ENCODE measurements at regions not wholly inside any gene's neighbourhood (a gene's known extent, or its start where the extent isn't known, plus 50 kb on each side); places are given as distances from the start of the nearest gene placed in this dataset.

- no peak for DNase-seq (ENCODE audit: extremely low spot score)
- ChIA-PET CTCF (interaction anchor here (0.7 to 1.4 kb wide), 2 partner anchors 9 to 10 kb away, joined by 3 read pairs; no protein-coding TSS in a partner anchor), POLR2A (no interaction called here)
- TF ChIP-seq CTCF (IDR thresholded peaks at IDR 0.05; ENCODE audit: control extremely low read depth, extremely low read depth, low read depth, missing control alignments): no peak
Observed at GRCh38 chr1:193926956-193927355, 740.5 kb upstream of the B3GALT2 start.

GRCh38 chr1:193919827-193920226 lies 733.4 kb upstream of the B3GALT2 start:
- no peak for TF ChIP-seq CTCF (IDR thresholded peaks at IDR 0.05; ENCODE audit: control extremely low read depth, extremely low read depth, low read depth, missing control alignments)
- ChIA-PET POLR2A (no interaction called here), CTCF (no interaction called here)
- no peak for DNase-seq (ENCODE audit: extremely low spot score)

GRCh38 chr1:193916452-193916851 lies 730.0 kb upstream of the B3GALT2 start:
- DNase-seq (ENCODE audit: extremely low spot score): no peak
- ChIA-PET CTCF (no interaction called here), POLR2A (no interaction called here)
- TF ChIP-seq CTCF (IDR thresholded peaks at IDR 0.05; ENCODE audit: control extremely low read depth, extremely low read depth, low read depth, missing control alignments): no peak

GRCh38 chr1:193914871-193915270 lies 728.5 kb upstream of the B3GALT2 start:
- ChIA-PET POLR2A (no interaction called here), CTCF (interaction anchor here (0.7 to 1.2 kb wide), 3 partner anchors 16 to 68 kb away, joined by 3 to 4 read pairs (median 3); no protein-coding TSS in a partner anchor)
- DNase-seq (ENCODE audit: extremely low spot score): no peak
- no peak for TF ChIP-seq CTCF (IDR thresholded peaks at IDR 0.05; ENCODE audit: control extremely low read depth, extremely low read depth, low read depth, missing control alignments)

- no peak for DNase-seq (ENCODE audit: extremely low spot score)
- POLR2A ChIA-PET: no interaction called here
- no peak for TF ChIP-seq CTCF (IDR thresholded peaks at IDR 0.05; ENCODE audit: control extremely low read depth, extremely low read depth, low read depth, missing control alignments)
- CTCF ChIA-PET: interaction anchor here (1.1 kb wide), 1 partner anchor 143 kb away, joined by 3 read pairs; no protein-coding TSS in a partner anchor
Observed at GRCh38 chr1:193909406-193910082, 723.1 kb upstream of the B3GALT2 start.

GRCh38 chr1:193905288-193906085 lies 719.1 kb upstream of the B3GALT2 start:
- CTCF ChIA-PET: interaction anchor here (1.5 kb wide), 1 partner anchor 11 kb away, joined by 4 read pairs; no protein-coding TSS in a partner anchor

More at GRCh38 chr1:193905288-193906085, 719.1 kb upstream of the B3GALT2 start:
- TF ChIP-seq CTCF (IDR thresholded peaks at IDR 0.05; ENCODE audit: control extremely low read depth, extremely low read depth, low read depth, missing control alignments): no peak
- DNase-seq (ENCODE audit: extremely low spot score): no peak
- POLR2A ChIA-PET: no interaction called here

All from GM10248 (cell line).